Spleen (tissue), 7 donors: ENCODE measurements at regions not wholly inside any gene's neighbourhood (a gene's known extent, or its start where the extent isn't known, plus 50 kb on each side); places are given as distances from the start of the nearest gene placed in this dataset.

Experiments
- POLR2A ChIP-seq, 3 donors: fragments of 450-650 bp; IDR thresholded peaks; one replicate each; pipeline ENCODE4 v1.5.1; 2017; ENCODE audit warnings: antibody characterized with exemption in 3 of 3, mild to moderate bottlenecking in 1 of 3
- POLR2AphosphoS5 ChIP-seq, 3 donors: sonication (generic); formaldehyde crosslinking; IDR thresholded peaks; one replicate each; pipeline ENCODE4 v1.5.1; 2017; ENCODE audit warnings: antibody characterized with exemption in 3 of 3
- TF ChIP-seq, protein P1 (sequence below), 11 experiments: fragments of 200-600 bp in 7 of 11; fragments of 450-650 bp in 4 of 11; sonication (generic) in 4 of 11; IDR thresholded peaks in 8 of 11; conservative IDR thresholded peaks in 3 of 11; 1 replicate in 7 of 11; 2 replicates in 4 of 11; pipeline versions ENCODE4 v1.4.0 to v1.8.0; 2016 to 2021; ENCODE audit warnings: antibody characterized with exemption in 11 of 11, inconsistent platforms in 4 of 11, mild to moderate bottlenecking in 1 of 11
- donor health status: DM: no; HTN: no; CAD: no; lungs with moderate emphysema.
- donor health status: DM: no; HTN: no; CAD: no.
- donor health status: DM: no; HTN: no; CAD: no.

DNA sequence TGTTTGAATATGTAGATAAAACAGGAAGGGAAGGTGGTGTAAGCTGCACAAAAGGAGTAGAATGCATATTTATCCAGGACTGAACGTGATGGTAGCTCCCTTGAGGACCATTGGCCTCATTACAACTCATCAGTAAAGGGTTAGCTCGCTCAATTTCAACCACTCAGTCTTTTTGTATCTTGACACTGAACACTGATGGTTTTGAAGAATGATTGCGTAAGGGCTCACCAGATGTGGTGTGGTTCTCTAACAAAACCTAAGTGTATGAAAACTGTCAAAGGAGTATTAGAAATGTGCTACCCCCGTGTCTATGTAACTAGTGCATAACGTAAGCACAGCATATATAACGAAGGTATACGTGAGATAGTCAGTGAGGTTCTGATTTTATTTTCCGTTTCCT is 272.4 kb upstream of the THSD7B start:
- TF ChIP-seq, protein P1, sequence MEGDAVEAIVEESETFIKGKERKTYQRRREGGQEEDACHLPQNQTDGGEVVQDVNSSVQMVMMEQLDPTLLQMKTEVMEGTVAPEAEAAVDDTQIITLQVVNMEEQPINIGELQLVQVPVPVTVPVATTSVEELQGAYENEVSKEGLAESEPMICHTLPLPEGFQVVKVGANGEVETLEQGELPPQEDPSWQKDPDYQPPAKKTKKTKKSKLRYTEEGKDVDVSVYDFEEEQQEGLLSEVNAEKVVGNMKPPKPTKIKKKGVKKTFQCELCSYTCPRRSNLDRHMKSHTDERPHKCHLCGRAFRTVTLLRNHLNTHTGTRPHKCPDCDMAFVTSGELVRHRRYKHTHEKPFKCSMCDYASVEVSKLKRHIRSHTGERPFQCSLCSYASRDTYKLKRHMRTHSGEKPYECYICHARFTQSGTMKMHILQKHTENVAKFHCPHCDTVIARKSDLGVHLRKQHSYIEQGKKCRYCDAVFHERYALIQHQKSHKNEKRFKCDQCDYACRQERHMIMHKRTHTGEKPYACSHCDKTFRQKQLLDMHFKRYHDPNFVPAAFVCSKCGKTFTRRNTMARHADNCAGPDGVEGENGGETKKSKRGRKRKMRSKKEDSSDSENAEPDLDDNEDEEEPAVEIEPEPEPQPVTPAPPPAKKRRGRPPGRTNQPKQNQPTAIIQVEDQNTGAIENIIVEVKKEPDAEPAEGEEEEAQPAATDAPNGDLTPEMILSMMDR (IDR thresholded peaks at IDR 0.05 in 8 of 11, conservative IDR thresholded peaks at IDR 0.05 in 3 of 11), result no peak
- TF ChIP-seq POLR2A (IDR thresholded peaks at IDR 0.05), result no peak
- no peak for TF ChIP-seq POLR2AphosphoS5 (IDR thresholded peaks at IDR 0.05)
